ENCODE measurements at regions not wholly inside any gene's neighbourhood (a gene's known extent, or its start where the extent isn't known, plus 50 kb on each side); places are given as distances from the start of the nearest gene placed in this dataset.
"Not testable (repeated sequence)": the region's sequence is repeated elsewhere in the genome, so short reads cannot be mapped to it uniquely, and the experiment has no call there.

DNA sequence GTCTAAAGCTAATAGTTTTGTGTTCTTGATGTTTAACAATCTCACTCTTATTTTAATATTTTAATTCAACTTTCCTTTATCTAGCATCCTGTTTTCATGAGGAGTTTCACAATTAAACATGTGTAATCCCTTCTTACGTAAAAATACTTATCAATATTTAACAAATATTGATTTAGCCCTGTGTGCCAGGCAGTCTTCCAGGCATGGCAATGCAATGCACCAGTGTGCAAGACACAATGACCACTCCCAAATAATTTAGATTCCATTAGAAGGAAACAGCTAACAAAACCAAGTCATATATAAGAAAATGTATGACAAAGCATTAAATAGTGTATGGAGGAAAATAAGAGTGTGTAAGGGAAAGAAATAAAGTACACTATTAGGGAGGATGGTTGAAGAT, 627.1 kb upstream of the ARPP21 start:
- DNase-seq, result no peak

DNA sequence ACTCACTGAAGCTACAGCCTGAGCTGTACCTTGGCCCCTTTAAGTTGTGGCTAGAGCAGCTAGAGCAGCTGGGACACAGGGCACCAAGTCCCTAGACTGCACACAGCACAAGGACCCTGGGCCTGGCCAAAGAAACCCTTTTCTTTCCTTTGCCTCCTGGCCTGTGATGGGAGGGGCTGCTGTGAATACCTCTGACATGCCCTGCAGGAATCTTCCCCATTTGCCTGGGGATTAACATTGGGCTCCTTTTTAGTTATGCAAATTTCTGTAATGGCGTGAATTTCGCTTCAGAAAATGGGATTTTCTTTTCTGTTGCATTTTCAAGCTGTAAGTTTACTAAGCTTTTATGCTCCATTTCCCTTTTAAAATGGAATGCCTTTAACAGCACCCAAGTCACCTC, 611.2 kb upstream of the ARPP21 start:
- DNase-seq, result no peak

DNA sequence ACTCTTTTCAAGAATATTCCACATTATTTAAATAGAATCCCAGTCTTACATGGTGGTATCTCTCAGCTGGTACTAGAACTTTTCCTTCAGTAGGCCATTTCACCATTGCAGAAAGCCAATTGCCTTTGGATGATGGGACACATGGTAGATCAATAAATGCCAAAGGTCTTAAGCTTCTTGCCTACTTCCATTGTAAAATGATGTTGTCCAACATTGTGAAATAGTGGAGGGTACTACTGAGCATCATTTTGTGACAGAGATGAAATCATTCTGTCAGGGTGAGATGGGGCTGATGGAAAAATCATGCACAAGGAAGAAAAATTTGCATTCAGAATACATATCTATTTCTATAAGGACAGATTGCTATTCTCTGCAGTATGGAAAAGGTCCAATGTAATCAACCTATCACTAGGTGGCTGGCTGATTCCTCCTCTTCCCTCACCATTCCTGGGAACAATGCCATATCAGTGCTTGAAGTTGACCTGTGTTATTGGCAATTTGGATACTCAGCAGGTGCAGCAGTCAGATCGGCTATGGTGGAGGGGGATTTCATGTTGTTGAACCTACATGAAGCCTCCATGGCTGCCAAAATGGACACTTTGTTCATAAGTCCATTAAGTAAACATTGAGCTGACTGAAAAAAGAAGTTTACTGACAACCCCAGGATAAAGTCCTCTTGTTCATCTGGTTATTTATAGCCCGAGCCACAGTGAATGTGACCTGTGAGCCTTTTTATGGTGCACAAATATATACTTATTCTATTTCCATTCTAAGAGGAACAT, 596.9 kb upstream of the ARPP21 start:
- no peak for DNase-seq

DNA sequence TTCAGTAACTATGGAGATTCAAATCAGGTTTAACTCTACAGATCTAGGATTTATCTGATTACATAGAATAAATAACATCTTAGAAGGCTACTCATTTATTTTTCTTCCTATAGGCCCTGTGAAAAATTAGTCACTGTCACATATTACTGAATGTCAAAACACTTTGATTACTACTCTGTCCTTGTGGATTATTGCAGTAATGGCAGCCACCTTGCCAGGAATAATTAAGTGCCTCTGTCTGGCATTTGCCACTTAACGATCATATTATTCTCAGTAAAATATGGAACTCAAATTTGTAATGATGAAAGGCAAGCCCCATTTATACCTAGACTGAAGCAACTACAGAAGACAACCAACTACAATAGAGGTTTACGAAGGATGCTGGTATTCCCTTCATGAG, 596.3 kb upstream of the ARPP21 start:
- DNase-seq, result no peak

DNA sequence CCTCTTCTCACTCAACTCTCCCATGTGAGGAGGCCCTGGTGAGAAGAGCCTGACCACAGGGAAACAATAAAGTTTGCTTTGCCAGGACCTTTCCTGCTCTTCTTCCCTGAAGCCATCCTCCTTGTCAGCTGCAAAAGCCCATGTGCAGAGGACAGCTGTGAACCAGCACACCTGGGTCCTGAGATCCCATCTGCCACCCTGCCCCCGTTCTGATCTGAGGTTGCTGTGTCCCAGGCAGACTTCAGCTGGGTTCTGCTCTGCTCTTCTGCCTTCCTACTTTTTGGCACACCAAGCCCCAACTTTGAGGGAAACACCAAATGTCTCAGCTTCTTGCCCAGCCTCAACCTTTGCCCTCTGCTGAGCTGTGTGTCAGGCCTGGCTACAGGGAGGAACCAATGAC, 595.1 kb upstream of the ARPP21 start:
- DNase-seq, result no peak

DNA sequence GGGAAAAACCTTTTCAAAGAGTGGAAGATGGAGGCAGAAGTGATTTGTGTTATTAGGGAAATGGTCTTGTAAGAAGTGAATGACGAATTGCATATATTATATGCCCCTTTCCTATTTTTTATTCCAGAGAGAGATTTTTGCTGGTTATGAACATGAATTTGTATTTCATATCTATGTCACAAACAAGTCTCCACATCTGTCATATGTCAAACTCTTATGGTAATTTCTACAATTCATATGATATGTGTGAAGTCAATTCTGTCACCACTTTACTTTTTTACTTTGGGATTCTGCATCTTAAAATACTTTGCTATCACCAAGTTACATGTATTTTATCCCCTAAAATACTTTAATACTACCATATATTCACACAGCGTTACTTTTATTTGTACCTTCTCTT, 594.2 kb upstream of the ARPP21 start:
- DNase-seq, result no peak

DNA sequence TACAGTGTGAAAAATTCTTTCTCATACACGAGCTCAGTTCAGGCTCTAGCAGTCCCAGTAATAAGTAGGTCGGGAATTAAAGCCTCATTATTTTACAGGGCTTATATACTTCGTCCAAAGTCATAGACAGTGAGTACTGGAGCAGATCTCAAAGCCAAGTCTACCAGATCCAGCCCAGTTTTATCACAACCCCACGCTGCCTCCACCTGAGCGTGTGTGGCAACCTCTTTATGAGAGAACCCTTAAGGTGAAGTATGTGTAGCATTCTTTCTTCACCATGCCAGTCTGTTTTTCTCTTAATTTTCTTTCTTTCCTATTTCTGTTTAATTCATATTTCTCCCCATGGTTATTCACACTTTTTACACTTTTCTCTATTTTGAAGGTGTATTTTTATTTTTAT, 574.6 kb upstream of the ARPP21 start:
- no peak for DNase-seq

DNA sequence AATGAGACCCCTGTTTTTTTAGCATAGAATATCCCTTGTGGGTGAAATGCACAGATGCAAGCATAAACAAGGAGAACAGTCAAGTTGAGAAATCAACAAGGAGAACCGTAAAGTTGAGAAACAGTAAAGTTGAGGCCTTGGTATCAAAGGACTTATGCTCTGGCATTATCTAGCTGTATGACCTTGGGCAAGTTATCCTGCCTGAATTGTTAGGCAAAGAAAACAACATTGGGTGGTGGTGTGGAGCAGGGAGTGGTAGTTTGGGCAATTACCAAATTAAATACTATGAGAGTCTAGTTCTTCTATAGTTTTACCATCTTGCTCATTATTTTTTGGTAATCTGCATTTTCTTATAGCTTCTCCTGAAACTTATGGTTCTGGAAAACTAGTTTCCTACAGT, 573.4 kb upstream of the ARPP21 start:
- no peak for DNase-seq

DNA sequence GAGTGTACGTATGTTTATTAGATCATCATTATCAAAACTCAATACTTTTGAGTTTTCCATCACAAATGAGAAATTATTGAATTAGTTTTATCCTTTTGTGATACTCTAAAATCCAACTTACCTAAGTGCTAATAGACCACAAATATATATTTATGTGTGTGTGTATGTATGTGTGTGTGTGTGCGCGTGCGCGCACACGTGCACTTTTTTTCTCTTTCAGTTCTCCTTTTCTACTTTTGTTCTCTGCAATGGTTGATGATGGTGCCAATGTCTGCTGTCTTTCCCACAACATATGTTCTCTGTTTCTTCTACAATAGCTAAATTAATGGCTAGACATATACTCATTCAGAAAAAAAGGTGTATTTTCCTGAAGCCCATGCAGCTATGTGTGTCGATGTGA, 571.6 kb upstream of the ARPP21 start:
- no peak for DNase-seq

DNA sequence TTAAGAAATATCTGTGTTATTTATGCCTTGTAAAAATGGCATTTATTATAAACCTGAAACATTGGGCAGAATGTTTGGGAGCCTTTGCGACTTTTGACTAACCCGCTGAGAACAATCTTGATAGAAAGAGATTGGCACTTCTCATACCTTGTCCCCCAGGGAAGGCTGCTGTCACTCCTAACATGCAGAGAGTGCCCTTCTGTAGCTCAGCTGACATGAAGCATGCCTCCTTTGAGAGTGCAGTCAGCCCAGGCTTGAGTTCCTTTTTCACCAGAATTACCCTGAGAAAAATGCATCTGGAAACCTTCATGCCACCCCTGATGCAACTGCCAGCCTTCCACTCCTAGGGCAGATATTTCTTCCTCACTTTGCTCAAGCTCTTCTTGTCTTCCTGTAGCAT, 569.2 kb upstream of the ARPP21 start:
- no peak for DNase-seq

DNA sequence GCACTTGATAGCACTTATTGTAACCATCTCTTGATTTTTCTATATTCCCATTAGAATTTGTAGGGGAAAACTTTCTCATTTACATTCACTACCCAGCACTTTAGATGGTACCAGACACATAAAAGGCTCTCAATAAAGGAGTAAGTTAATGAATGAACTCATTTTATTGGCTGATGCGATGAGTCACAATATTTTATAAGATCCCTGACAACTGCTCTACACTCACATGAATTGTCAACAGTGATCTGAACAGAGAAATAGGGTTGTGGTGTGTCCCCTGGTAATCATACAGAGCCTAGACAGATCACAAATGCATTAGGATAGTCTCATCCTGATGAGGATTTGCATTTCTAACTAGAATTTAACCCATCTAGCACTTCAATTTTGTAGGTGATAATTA, 567.6 kb upstream of the ARPP21 start:
- no peak for DNase-seq

DNA sequence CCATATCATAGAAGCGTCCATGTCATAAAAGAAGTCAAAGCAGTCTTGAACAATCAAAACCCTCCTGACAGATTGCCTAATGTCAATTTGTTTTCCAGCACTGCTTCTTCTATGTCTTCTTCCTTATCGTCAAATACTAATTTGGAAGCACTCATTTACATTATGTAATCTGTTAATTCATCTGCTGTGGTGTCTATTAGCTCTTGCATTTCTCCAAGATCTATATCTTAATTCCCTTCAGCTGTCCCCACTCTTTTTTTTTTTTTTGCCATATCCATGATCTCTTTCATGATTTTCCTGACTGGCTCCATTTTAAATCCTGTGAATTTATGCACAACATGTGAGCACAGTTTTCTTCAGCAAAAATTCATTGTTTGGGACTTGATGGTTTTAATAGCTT, 560.5 kb upstream of the ARPP21 start:
- DNase-seq, result no peak

DNA sequence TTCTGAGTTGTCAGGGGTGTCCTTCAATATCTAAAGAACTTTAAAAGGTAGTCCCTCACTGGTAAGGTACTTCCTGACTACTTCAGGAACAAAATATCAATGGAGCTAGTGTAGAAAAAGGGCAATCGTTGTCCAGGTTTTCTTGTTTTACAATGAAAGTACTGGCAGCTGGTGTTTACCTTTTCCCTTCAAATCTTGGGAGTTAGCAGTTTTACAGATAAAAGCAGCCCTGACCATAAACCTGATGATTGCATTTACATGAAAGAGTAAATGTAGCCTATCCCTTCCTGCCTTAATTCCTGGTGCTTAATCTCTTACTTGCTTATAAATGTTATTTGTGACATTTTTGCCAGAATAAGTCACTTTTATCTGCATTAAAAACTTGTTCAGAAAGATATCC, 559.9 kb upstream of the ARPP21 start:
- DNase-seq, result no peak

DNA sequence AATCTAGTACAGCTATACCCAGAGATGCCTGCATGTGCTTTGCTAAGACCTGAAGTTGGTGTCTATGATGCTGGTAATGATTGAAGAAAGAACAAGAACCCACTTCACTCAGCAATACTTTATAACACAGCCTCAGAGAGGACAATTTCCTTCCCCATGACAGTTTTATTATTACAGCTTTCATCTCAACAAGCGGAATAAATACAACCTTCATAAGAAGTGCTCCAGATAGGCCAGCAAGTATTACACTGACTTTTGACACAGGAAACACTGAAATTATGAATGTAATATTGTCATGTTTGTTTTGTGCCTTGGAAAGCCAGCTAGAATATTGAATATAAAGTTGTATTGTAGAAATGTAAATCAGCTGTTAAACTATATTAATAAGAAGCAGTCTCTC, 557.4 kb upstream of the ARPP21 start:
- no peak for DNase-seq

DNA sequence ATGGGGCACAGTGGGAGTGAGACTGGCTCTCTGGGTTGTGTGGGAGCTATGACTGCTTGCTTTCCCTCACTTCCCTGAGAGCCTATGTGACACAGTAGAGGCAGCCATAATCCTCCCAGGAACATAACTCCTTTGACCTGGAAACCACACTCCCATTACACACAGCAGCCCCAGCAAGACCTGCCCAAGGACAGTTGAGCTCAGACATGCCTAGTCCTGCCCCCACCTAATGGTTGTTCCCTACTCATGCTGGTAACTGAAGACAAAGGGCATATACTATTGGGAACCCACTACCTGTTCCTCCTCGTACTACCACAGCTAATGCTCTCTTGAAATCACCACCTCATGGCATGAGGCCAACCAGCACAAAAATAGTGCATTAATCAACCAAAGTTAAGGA, 550.4 kb upstream of the ARPP21 start:
- DNase-seq, result no peak

DNA sequence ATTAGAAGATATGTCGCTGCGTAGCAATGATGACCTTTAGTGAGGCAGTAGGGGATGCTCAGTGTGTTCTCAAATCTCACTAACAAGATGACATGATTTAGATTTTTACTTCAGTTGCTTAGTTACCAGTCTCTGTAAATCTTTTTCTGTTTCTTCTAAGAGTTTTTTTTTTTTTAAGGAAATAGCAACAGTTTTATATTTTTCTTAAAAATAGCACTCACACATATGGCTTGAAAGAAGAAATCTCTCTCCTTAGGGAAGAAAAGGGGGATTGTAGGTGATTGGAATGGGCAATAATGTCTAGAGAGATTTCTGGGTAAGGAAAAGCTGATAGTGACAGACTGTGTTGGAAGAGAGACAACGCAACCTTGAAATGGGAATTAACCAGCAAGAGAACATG, 524.6 kb upstream of the ARPP21 start:
- DNase-seq, result no peak

DNA sequence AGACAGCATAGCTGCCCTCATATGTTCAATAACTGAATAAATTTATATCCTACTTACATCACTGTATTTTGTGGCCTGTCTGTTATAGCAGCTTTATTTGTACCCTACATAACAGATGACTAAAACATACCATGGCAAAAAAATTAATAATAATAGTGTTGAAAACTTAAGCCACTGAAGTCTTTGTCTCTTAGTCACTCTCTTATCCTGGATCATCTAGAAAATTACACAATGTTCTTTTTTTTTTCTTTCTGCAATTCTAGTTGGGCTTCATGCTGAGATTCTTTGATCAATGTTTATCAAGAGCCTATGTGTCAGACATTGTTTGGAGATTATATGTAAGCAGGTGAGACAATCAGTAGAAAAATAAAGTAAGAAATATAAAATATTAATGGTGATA, 519.3 kb upstream of the ARPP21 start:
- DNase-seq, result no peak

DNA sequence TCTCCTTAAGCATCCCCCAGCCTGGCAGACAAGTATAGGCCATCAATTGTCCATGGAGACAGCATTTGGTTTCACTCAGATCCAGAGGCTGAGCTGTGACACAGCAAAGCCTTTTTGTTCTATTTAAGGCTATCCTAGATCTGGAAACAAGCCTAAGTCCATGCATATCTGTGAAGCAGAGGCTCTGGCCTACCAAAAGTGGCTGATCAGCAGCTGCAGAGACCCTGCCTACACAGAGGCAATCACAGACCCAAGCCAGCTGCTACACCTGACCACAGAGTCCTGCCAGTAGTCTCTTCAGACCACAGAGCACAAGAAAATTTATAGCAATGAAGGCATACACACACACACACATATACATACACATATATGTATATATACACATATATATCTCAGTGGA, 501.7 kb upstream of the ARPP21 start:
- peak; percentile 63 for DNase-seq

DNA sequence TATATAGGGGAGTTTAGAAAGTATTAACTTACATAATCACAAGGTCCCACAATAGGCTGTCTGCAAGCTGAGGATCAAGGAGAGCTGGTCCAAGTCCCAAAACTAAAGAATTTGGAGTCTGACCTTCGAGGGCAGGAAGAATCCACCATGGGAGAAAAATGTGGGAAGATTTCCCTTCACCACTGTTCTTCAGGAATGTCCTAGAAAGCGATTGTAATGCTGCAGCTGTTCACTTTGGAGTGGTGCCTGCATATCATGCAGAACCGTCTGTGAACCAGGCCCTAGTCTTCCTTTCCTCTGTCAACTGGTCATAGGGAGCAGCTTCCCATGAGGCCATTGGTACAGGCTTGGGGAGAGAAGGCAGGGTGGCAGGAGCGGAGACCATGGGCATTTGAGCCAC, 497.9 kb upstream of the ARPP21 start:
- peak; percentile 1 for DNase-seq

DNA sequence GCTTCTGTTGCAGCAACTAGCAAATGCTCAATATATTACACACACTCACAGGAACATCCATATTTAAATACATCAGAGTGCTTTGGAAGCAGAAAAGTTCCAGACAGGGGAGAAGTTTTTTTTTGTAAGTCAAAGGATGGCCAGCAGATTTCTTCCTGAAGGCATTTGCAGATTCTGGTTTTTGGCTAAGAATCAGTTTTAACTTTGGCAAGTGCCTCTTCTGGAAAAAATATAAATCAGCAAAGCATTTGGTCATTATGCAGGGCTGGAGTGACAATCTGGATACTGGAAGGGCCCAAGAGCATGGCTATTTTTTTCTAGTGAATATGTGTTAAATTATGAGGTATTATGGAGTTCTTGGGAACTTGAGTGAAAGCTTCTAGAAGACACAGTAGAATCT, 495.3 kb upstream of the ARPP21 start:
- DNase-seq, result no peak

DNA sequence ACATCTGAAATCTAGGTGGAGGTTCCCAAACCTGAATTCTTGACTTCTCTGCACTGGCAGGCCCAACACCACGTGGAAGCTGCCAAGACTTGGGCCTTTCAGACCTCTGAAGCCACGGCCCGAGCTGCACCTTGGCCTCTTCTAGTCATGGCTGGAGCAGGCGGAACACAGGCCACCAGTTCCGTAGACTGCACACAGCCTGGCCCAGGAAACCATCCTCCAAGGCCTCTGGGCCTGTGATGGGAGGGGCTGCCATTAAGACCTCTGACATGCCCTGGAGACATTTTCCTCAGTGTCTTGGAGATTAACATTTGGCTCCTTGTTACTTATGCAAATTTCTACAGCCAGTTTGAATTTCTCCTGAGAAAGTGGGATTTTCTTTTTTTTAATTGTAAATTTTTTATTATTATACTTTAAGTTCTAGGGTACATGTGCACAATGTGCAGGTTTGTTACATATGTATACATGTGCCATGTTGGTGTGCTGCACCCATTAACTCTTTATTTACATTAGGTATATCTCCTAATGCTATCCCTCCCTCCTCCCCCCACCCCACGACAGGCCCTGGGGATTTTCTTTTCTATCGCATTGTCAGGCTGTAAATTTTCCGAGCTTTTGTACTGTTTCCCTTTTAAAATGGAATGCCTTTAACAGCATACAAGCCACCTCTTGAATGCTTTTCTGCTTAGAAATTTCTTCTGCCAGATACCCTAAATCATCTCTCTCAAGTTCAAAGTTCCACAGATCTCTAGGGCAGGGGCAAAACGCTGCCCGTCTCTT, 492.9 kb upstream of the ARPP21 start:
- DNase-seq, result not testable (repeated sequence)

DNA sequence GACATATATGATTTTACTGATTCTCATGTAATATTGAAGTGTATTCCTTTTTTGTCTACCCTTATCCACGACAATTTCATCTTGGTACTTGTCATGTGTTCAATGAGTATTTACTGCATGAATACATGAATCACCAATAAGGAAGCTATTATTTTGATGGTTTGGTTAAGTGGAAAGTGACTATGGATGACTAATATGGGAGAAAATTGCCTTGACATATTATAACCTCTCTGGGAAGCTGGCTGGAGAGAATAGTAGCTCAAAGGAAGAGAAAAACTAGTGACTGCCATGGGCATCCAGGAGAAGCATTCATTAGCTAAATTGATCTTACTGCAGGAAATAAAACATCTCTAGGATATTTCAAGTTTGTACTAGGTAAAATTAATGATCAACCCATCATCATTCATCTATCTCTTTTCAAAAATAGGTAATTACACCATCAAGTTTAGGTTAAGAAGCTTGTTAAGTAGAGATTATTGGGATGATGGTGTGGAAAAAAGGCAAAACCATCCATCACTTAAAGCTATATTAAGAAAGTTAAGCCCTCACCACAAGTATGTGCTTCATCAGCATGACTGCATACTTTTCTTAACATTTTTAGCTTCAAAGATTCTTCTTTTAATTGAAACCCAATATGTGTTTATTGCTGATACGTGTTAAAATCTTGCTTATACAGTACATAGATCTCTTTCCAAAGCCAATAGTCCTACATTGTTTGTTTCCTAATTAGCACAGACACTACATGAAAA, 455.2 kb upstream of the ARPP21 start:
- no peak for DNase-seq

DNA sequence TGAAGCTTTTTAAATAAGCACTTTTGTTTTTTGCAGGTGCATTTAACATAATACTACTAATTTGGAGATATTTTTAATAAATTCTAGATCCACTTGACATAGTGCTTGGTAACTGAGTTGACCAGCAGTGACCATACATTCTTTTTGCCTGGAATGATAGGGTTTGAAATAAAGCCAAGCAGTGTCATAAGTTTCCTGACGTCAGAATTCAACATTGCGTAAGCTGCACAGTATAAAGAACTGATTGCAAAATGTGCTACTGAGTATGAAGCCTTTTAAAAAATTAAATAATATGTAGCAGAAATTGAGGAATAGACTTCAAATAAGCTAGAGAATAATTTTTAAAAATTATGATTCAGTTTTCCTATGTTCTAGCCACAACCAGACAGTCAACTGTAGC, 454.6 kb upstream of the ARPP21 start:
- no peak for DNase-seq
